H9 (cell line): ENCODE measurements at regions not wholly inside any gene's neighbourhood (a gene's known extent, or its start where the extent isn't known, plus 50 kb on each side); places are given as distances from the start of the nearest gene placed in this dataset.

Source experiments
- DNase-seq: peaks from one replicate; pipeline ENCODE4 v3.0.0-alpha.2; 2017
- H2AFZ ChIP-seq: one replicate; pipeline ENCODE4 v1.6.1; 2013; ENCODE audit warnings: mild to moderate bottlenecking, low read length, control low read depth, moderate library complexity
- H2AK5ac ChIP-seq: 2 replicates; pipeline ENCODE4 v1.6.1; 2013; ENCODE audit warnings: low read length, control low read depth, mixed read lengths; ENCODE audit not compliant: insufficient read length
- H2BK120ac ChIP-seq: one replicate; pipeline ENCODE4 v1.6.1; 2013; ENCODE audit warnings: low read depth, mild to moderate bottlenecking, low read length, control low read depth, inconsistent platforms; ENCODE audit not compliant: poor library complexity, severe bottlenecking
- H2BK12ac ChIP-seq: 2 replicates; pipeline ENCODE4 v1.6.1; 2013; ENCODE audit warnings: low read length, control low read depth, mixed read lengths, low read depth; ENCODE audit not compliant: insufficient read length
- H2BK15ac ChIP-seq: 2 replicates; pipeline ENCODE4 v1.6.1; 2013; ENCODE audit warnings: low read depth, low read length, control low read depth
- H2BK20ac ChIP-seq: one replicate; pipeline ENCODE4 v1.6.1; 2013; ENCODE audit warnings: low read depth, mild to moderate bottlenecking, low read length, control low read depth, inconsistent platforms; ENCODE audit not compliant: poor library complexity, severe bottlenecking
- H2BK5ac ChIP-seq: 2 replicates; pipeline ENCODE4 v1.6.1; 2013; ENCODE audit warnings: low read length, control low read depth, mixed read lengths; ENCODE audit not compliant: insufficient read length
- H3K14ac ChIP-seq: 2 replicates; pipeline ENCODE4 v1.6.1; 2013; ENCODE audit warnings: low read length, control low read depth; ENCODE audit not compliant: insufficient read depth
- H3K18ac ChIP-seq: 2 replicates; pipeline ENCODE4 v1.6.1; 2013; ENCODE audit warnings: low read depth, mild to moderate bottlenecking, mixed read lengths, low read length, control low read depth; ENCODE audit not compliant: insufficient read length
- H3K23ac ChIP-seq: 2 replicates; pipeline ENCODE4 v1.6.1; 2013; ENCODE audit warnings: low read length, control low read depth, mixed read lengths, low read depth; ENCODE audit not compliant: insufficient read length
- H3K23me2 ChIP-seq: 2 replicates; pipeline ENCODE4 v1.6.1; 2013; ENCODE audit warnings: low read depth, mild to moderate bottlenecking, mixed read lengths, low read length, control low read depth; ENCODE audit not compliant: insufficient read length, poor library complexity, severe bottlenecking
- H3K27ac ChIP-seq: 2 replicates; pipeline ENCODE4 v1.5.1; 2013; ENCODE audit warnings: low read length, control low read depth, mixed read lengths, low read depth; ENCODE audit not compliant: insufficient read length
- H3K27me3 ChIP-seq: 2 replicates; pipeline ENCODE4 v1.6.1; 2013; ENCODE audit warnings: low read length, control low read depth, inconsistent platforms; ENCODE audit not compliant: insufficient read depth
- H3K4ac ChIP-seq: 2 replicates; pipeline ENCODE4 v1.6.1; 2013; ENCODE audit warnings: low read depth, mild to moderate bottlenecking, control low read depth, inconsistent platforms, low read length, moderate library complexity
- H3K4me1 ChIP-seq: 2 replicates; pipeline ENCODE4 v1.6.1; 2013; ENCODE audit warnings: low read length, control low read depth, inconsistent platforms; ENCODE audit not compliant: insufficient read depth
- H3K4me2 ChIP-seq: 2 replicates; pipeline ENCODE4 v1.6.1; 2013; ENCODE audit warnings: low read length, control low read depth, mixed read lengths; ENCODE audit not compliant: insufficient read length, insufficient read depth
- H3K56ac ChIP-seq: 2 replicates; pipeline ENCODE4 v1.6.1; 2013; ENCODE audit warnings: low read depth, mild to moderate bottlenecking, mixed read lengths, low read length, control low read depth; ENCODE audit not compliant: insufficient read length
- H3K79me1 ChIP-seq: 2 replicates; pipeline ENCODE4 v1.6.1; 2013; ENCODE audit warnings: low read depth, mild to moderate bottlenecking, moderate library complexity, low read length, control low read depth, inconsistent platforms; ENCODE audit not compliant: insufficient read depth, poor library complexity, severe bottlenecking
- H3K79me2 ChIP-seq: 2 replicates; pipeline ENCODE4 v1.6.1; 2013; ENCODE audit warnings: low read length, control low read depth, inconsistent platforms; ENCODE audit not compliant: insufficient read depth
- H3K9ac ChIP-seq: 2 replicates; pipeline ENCODE4 v1.6.1; 2013; ENCODE audit warnings: low read length, control low read depth, mixed read lengths; ENCODE audit not compliant: insufficient read length; ENCODE audit errors: extremely low read depth
- H3K9me3 ChIP-seq: one replicate; pipeline ENCODE4 v1.6.1; 2013; ENCODE audit warnings: low read depth, low read length, inconsistent platforms; ENCODE audit not compliant: control insufficient read depth
- H3T11ph ChIP-seq: one replicate; pipeline ENCODE4 v1.6.1; 2013; ENCODE audit warnings: mild to moderate bottlenecking, low read length, control low read depth, inconsistent platforms
- H4K20me1 ChIP-seq: one replicate; pipeline ENCODE4 v1.6.1; 2013; ENCODE audit not compliant: control insufficient read depth, insufficient read length, insufficient read depth
- H4K5ac ChIP-seq: 2 replicates; pipeline ENCODE4 v1.6.1; 2013; ENCODE audit warnings: low read depth, mild to moderate bottlenecking, mixed read lengths, low read length, control low read depth; ENCODE audit not compliant: insufficient read length
- H4K8ac ChIP-seq: replicated peaks from 2 replicates; pipeline ENCODE4 v1.6.1; 2013; ENCODE audit warnings: low read length, control low read depth, mixed read lengths, low read depth; ENCODE audit not compliant: insufficient read length
- H4K91ac ChIP-seq: 2 replicates; pipeline ENCODE4 v1.6.1; 2013; ENCODE audit warnings: low read depth, mild to moderate bottlenecking, moderate library complexity, mixed read lengths, low read length, control low read depth; ENCODE audit not compliant: insufficient read length
- H3K27ac Mint-ChIP-seq, 3 experiments: 2 replicates in 2 of 3; 3 replicates in 1 of 3; pipeline ENCODE4 v1.8.0; 2020 to 2021; ENCODE audit warnings: mixed read lengths in 3 of 3, mild to moderate bottlenecking in 1 of 3, moderate library complexity in 1 of 3
- H3K27me3 Mint-ChIP-seq: 2 replicates; pipeline ENCODE4 v1.8.0; 2021; ENCODE audit warnings: low read depth, mild to moderate bottlenecking, moderate library complexity, mixed read lengths
- H3K36me3 Mint-ChIP-seq, 3 experiments: 2 replicates in 2 of 3; 3 replicates in 1 of 3; pipeline ENCODE4 v1.8.0; 2020 to 2021; ENCODE audit warnings: low read depth in 3 of 3, mixed read lengths in 3 of 3; ENCODE audit not compliant: insufficient read depth in 1 of 3
- H3K4me1 Mint-ChIP-seq, 2 experiments: 2 replicates each; pipeline ENCODE4 v1.8.0; 2020; ENCODE audit warnings: mixed read lengths in 2 of 2
- H3K4me3 Mint-ChIP-seq, 2 experiments: 2 replicates in 1 of 2; 3 replicates in 1 of 2; pipeline ENCODE4 v1.8.0; 2020 to 2021; ENCODE audit warnings: mild to moderate bottlenecking in 2 of 2, mixed read lengths in 2 of 2, moderate library complexity in 1 of 2
- H3K9me3 Mint-ChIP-seq, 2 experiments: 2 replicates in 1 of 2; 3 replicates in 1 of 2; pipeline ENCODE4 v1.8.0; 2020; ENCODE audit warnings: mild to moderate bottlenecking in 2 of 2, mixed read lengths in 2 of 2, moderate library complexity in 1 of 2
- WGBS: extraction: QIAGEN DNeasy Blood & Tissue Kit; methylation state at CpG from one replicate; pipeline ENCODE4 v1.1.7; 2013; ENCODE audit warnings: missing lambda C conversion rate, low lambda C conversion rate, mixed read lengths; ENCODE audit not compliant: insufficient read length; ENCODE audit errors: extremely low coverage; 5-methylcytosine and 5-hydroxymethylcytosine counted together
- TF ChIP-seq, protein P1 (sequence below): fragments of 200-600 bp; sonication (generic); conservative IDR thresholded peaks from 3 replicates; pipeline ENCODE4 v1.8.0; 2021; ENCODE audit warnings: antibody characterized with exemption, mild to moderate bottlenecking

DNA sequence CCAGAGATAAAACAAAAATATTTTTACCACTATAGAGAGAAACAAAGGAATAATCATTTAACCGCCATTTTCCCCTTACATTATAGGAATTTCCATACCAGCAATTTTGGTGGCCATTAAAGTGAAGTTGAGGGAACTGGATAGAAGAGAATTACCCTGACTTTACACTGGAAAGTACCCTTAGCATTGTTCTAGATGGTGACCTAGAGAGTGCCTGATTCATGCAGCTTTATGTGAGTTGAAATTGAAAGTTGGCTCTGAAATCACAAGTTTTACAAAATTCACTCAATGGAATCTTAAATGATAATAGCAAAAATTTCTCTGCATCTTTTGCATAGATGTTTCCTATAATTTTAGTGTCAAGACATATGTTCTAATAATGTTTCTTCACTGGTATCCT is 55.7 kb upstream of the PREP start:
- peaks cover 0 to 7% (median 0%) of the 10 kb centered on the region in 3 experiments; a peak in 4 of 7 replicates for H3K36me3 Mint-ChIP-seq
- no peak overlapping the region for H3K4me3 Mint-ChIP-seq
- Histone ChIP-seq H3K18ac (no peak overlapping the region), H4K8ac (no peak overlapping the region), H3K4ac (no peak overlapping the region), H3K23ac (no peak overlapping the region), H2BK12ac (no peak overlapping the region), H3K79me1 (no peaks in the 10 kb centered on the region), H3K9me3 (no peaks in the 10 kb centered on the region), H3K79me2 (no peaks in the 10 kb centered on the region), H2BK120ac (no peak overlapping the region), H2BK15ac (no peak overlapping the region), H3K4me2 (no peak overlapping the region), H4K91ac (no peak overlapping the region), H3K14ac (no peak overlapping the region), H2AK5ac (no peak overlapping the region), H2BK5ac (no peak overlapping the region), H2AFZ (no peak overlapping the region), H3K56ac (no peak overlapping the region), H3T11ph (no peak overlapping the region), H3K9ac (no peak overlapping the region), H2BK20ac (no peak overlapping the region), H3K4me1 (peaks cover 2% of the 10 kb centered on the region; the same call in 1 of the 2 replicates), H3K23me2 (no peaks in the 10 kb centered on the region), H4K20me1 (no peaks in the 10 kb centered on the region), H3K27me3 (no peaks in the 10 kb centered on the region), H4K5ac (no peak overlapping the region), H3K27ac (no peak overlapping the region)
- H3K27me3 Mint-ChIP-seq: no peaks in the 10 kb centered on the region
- no CpG with 5 or more reads among the region's 1 CpG for WGBS
- no peak for DNase-seq
- H3K4me1 Mint-ChIP-seq: peaks cover 20 to 25% of the 10 kb centered on the region in 2 experiments
- peaks cover 2 to 8% of the 10 kb centered on the region in 2 experiments; a peak in 2 of 5 replicates for H3K9me3 Mint-ChIP-seq
- no peak overlapping the region; a peak in 1 of 7 replicates for H3K27ac Mint-ChIP-seq
- TF ChIP-seq, protein P1, sequence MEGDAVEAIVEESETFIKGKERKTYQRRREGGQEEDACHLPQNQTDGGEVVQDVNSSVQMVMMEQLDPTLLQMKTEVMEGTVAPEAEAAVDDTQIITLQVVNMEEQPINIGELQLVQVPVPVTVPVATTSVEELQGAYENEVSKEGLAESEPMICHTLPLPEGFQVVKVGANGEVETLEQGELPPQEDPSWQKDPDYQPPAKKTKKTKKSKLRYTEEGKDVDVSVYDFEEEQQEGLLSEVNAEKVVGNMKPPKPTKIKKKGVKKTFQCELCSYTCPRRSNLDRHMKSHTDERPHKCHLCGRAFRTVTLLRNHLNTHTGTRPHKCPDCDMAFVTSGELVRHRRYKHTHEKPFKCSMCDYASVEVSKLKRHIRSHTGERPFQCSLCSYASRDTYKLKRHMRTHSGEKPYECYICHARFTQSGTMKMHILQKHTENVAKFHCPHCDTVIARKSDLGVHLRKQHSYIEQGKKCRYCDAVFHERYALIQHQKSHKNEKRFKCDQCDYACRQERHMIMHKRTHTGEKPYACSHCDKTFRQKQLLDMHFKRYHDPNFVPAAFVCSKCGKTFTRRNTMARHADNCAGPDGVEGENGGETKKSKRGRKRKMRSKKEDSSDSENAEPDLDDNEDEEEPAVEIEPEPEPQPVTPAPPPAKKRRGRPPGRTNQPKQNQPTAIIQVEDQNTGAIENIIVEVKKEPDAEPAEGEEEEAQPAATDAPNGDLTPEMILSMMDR: no peak
